NCI-H82 (cell line): ENCODE measurements at regions not wholly inside any gene's neighbourhood (a gene's known extent, or its start where the extent isn't known, plus 50 kb on each side); places are given as distances from the start of the nearest gene placed in this dataset.
"Not testable (repeated sequence)": the region's sequence is repeated elsewhere in the genome, so short reads cannot be mapped to it uniquely, and the experiment has no call there.

ENCODE experiments used
- DNase-seq: peaks from one replicate; lab custom pipeline; 2025; lab: John Stamatoyannopoulos, UW

GRCh38 chr13:18993884-18994660 is 187.6 kb downstream of the TUBA3C start:
- DNase-seq, result no peak

- DNase-seq, result no peak
These were observed 188.8 kb downstream of the TUBA3C start for GRCh38 chr13:18992791-18993190.

- DNase-seq, result no peak
These were observed 190.6 kb downstream of the TUBA3C start for GRCh38 chr13:18991060-18991459.

- peak; percentile 60 for DNase-seq
These were observed 203.2 kb downstream of the TUBA3C start for GRCh38 chr13:18978447-18978846.

GRCh38 chr13:18977857-18978256 is 203.8 kb downstream of the TUBA3C start:
- no peak for DNase-seq

GRCh38 chr13:18971576-18972219 is 209.9 kb downstream of the TUBA3C start:
- DNase-seq, result no peak

GRCh38 chr13:18965347-18965855 is 216.2 kb downstream of the TUBA3C start:
- no peak for DNase-seq

GRCh38 chr13:18964942-18965341 is 216.7 kb downstream of the TUBA3C start:
- no peak for DNase-seq

- not testable (repeated sequence) for DNase-seq
These were observed 217.9 kb downstream of the TUBA3C start for GRCh38 chr13:18963684-18964083.

GRCh38 chr13:18962168-18962734 is 219.4 kb downstream of the TUBA3C start:
- DNase-seq, result no peak

GRCh38 chr13:18961383-18962117 is 220.1 kb downstream of the TUBA3C start:
- DNase-seq, result no peak

GRCh38 chr13:18960637-18961227 is 220.9 kb downstream of the TUBA3C start:
- DNase-seq, result no peak

GRCh38 chr13:18959996-18960395 is 221.6 kb downstream of the TUBA3C start:
- DNase-seq, result no peak

GRCh38 chr13:18959229-18959628 is 222.4 kb downstream of the TUBA3C start:
- DNase-seq, result no peak

- no peak for DNase-seq
These were observed 225.0 kb downstream of the TUBA3C start for GRCh38 chr13:18956473-18957078.

- no peak for DNase-seq
These were observed 227.4 kb downstream of the TUBA3C start for GRCh38 chr13:18954254-18954653.

- no peak for DNase-seq
These were observed 228.3 kb downstream of the TUBA3C start for GRCh38 chr13:18953139-18953930.

GRCh38 chr13:18952225-18953016 is 229.2 kb downstream of the TUBA3C start:
- DNase-seq, result no peak

GRCh38 chr13:18951412-18951811 is 230.2 kb downstream of the TUBA3C start:
- no peak for DNase-seq

GRCh38 chr13:18949970-18950369 is 231.7 kb downstream of the TUBA3C start:
- DNase-seq, result no peak
